ENCODE measurements at regions not wholly inside any gene's neighbourhood (a gene's known extent, or its start where the extent isn't known, plus 50 kb on each side); places are given as distances from the start of the nearest gene placed in this dataset.

DNA sequence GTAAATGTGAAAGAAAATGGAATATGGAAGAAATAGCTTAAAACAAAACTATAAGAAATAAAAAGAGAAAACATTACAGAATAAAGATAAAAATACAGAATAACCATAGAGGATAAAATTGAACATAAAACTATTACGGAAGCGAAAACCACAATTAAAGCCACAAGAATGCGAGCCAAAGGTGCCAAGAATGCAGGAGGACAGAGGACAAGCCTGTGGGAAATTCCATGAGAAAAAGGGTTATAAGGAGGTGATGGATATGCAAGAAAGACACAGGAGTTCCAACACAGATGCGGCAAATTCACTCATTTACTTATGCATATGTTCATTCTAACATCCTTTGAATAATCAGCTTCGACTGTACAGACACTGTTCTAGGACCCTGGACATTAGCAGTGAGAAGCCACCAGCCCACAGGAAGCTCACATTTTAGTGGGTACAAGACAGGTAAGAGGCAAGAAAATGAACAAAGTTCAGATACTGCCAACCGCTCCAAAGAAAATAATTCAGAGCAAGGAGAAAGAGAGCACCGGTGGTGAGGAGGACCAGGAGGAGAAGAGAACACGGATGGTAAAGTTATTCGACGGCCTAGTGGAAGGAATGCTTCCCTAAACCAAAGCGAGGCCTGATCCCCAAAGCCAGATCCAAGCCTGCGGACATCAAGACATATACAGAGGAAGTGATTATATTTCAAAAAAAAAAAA is 213.7 kb upstream of the MGMT start:
- no peak overlapping the region for H3K9ac ChIP-seq (ENCODE audit: low read length)
- H3K4me1 ChIP-seq (ENCODE audit: low read length), result no peaks in the 10 kb centered on the region
- TF ChIP-seq EZH2phosphoT487 (IDR thresholded peaks at IDR 0.05; ENCODE audit: low read depth), result no peak
- TF ChIP-seq, protein P1, sequence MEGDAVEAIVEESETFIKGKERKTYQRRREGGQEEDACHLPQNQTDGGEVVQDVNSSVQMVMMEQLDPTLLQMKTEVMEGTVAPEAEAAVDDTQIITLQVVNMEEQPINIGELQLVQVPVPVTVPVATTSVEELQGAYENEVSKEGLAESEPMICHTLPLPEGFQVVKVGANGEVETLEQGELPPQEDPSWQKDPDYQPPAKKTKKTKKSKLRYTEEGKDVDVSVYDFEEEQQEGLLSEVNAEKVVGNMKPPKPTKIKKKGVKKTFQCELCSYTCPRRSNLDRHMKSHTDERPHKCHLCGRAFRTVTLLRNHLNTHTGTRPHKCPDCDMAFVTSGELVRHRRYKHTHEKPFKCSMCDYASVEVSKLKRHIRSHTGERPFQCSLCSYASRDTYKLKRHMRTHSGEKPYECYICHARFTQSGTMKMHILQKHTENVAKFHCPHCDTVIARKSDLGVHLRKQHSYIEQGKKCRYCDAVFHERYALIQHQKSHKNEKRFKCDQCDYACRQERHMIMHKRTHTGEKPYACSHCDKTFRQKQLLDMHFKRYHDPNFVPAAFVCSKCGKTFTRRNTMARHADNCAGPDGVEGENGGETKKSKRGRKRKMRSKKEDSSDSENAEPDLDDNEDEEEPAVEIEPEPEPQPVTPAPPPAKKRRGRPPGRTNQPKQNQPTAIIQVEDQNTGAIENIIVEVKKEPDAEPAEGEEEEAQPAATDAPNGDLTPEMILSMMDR (IDR thresholded peaks at IDR 0.05; ENCODE audit: low read depth, low read length), result no peak
- H4K20me1 ChIP-seq (ENCODE audit: insufficient read depth, low read length), result no peaks in the 10 kb centered on the region
- H3K27me3 ChIP-seq (ENCODE audit: low read depth, low read length), result no peaks in the 10 kb centered on the region
- H3K36me3 ChIP-seq (replicated peaks; ENCODE audit: low read depth, low read length), result no peaks in the 10 kb centered on the region
- no peak overlapping the region for H3K27ac ChIP-seq (ENCODE audit: low read length)
- no peak overlapping the region for H3K4me3 ChIP-seq (ENCODE audit: low read length)
- H3K79me2 ChIP-seq (ENCODE audit: low read length), result no peaks in the 10 kb centered on the region
- H3K4me2 ChIP-seq (ENCODE audit: low read length), result no peak overlapping the region
- H2AFZ ChIP-seq (ENCODE audit: low read depth, low read length), result no peak overlapping the region
- H3K9me3 ChIP-seq (ENCODE audit: insufficient read depth, low read length), result no peaks in the 10 kb centered on the region

- Histone ChIP-seq H3K27me3 (ENCODE audit: low read depth, low read length) (no peaks in the 10 kb centered on the region), H3K4me3 (ENCODE audit: low read length) (no peak overlapping the region), H3K36me3 (replicated peaks; ENCODE audit: low read depth, low read length) (no peaks in the 10 kb centered on the region), H3K9me3 (ENCODE audit: insufficient read depth, low read length) (no peaks in the 10 kb centered on the region), H3K9ac (ENCODE audit: low read length) (no peak overlapping the region), H3K4me2 (ENCODE audit: low read length) (no peak overlapping the region), H3K4me1 (ENCODE audit: low read length) (no peaks in the 10 kb centered on the region), H2AFZ (ENCODE audit: low read depth, low read length) (no peak overlapping the region), H3K79me2 (ENCODE audit: low read length) (no peaks in the 10 kb centered on the region), H4K20me1 (ENCODE audit: insufficient read depth, low read length) (no peaks in the 10 kb centered on the region), H3K27ac (ENCODE audit: low read length) (no peak overlapping the region)
- TF ChIP-seq, protein P1 (IDR thresholded peaks at IDR 0.05; ENCODE audit: low read depth, low read length), result no peak
- no peak for TF ChIP-seq EZH2phosphoT487 (IDR thresholded peaks at IDR 0.05; ENCODE audit: low read depth)
Measured at GRCh38 chr10:129253865-129254179, 213.2 kb upstream of the MGMT start.

DNA sequence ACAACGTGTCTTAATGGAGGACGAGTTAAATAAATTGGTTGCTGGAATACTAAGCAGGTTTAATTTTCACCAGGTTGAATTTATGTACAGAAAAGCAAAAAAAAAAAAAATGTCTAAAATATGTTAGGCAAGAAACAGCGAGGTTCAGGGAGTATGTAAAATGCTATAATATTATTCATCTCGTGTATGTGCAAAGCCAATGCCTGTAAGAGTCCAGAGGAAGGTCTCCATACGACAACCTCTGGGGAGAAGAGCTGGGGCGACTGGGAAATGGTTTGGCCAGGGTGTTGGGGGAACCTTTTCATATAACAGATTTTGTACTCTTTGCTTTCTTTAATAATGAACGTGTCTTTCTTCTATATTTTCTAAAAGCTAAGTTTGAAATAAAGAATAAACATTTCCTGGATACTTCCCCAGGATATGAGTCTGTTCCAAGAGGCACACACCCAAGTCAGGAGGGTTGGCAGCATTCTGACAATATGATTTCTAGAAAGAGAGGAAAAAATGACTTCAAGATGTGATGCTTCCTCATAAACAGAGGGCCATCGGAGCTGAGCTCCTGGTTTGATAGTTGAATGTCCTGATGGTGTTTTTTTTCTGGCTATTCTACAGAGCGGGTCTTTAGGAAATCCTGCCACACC is 208.6 kb upstream of the MGMT start:
- Histone ChIP-seq H3K4me2 (ENCODE audit: low read length) (no peak overlapping the region), H2AFZ (ENCODE audit: low read depth, low read length) (no peak overlapping the region), H3K9ac (ENCODE audit: low read length) (no peak overlapping the region), H3K9me3 (ENCODE audit: insufficient read depth, low read length) (no peaks in the 10 kb centered on the region), H3K36me3 (replicated peaks; ENCODE audit: low read depth, low read length) (no peaks in the 10 kb centered on the region), H3K27ac (ENCODE audit: low read length) (no peak overlapping the region), H3K27me3 (ENCODE audit: low read depth, low read length) (no peaks in the 10 kb centered on the region), H3K4me1 (ENCODE audit: low read length) (no peaks in the 10 kb centered on the region), H3K79me2 (ENCODE audit: low read length) (no peaks in the 10 kb centered on the region), H4K20me1 (ENCODE audit: insufficient read depth, low read length) (no peaks in the 10 kb centered on the region), H3K4me3 (ENCODE audit: low read length) (no peak overlapping the region)
- no peak for TF ChIP-seq EZH2phosphoT487 (IDR thresholded peaks at IDR 0.05; ENCODE audit: low read depth)
- TF ChIP-seq, protein P1 (IDR thresholded peaks at IDR 0.05; ENCODE audit: low read depth, low read length), result no peak

GRCh38 chr10:129259128-129259815 is 207.8 kb upstream of the MGMT start:
- Histone ChIP-seq H3K9ac (ENCODE audit: low read length) (no peak overlapping the region), H3K4me2 (ENCODE audit: low read length) (no peak overlapping the region), H2AFZ (ENCODE audit: low read depth, low read length) (no peak overlapping the region), H3K4me1 (ENCODE audit: low read length) (no peaks in the 10 kb centered on the region), H3K36me3 (replicated peaks; ENCODE audit: low read depth, low read length) (no peaks in the 10 kb centered on the region), H3K4me3 (ENCODE audit: low read length) (no peak overlapping the region), H3K27ac (ENCODE audit: low read length) (no peak overlapping the region), H3K27me3 (ENCODE audit: low read depth, low read length) (no peaks in the 10 kb centered on the region), H3K79me2 (ENCODE audit: low read length) (no peaks in the 10 kb centered on the region), H4K20me1 (ENCODE audit: insufficient read depth, low read length) (no peaks in the 10 kb centered on the region), H3K9me3 (ENCODE audit: insufficient read depth, low read length) (no peaks in the 10 kb centered on the region)
- TF ChIP-seq, protein P1 (IDR thresholded peaks at IDR 0.05; ENCODE audit: low read depth, low read length), result no peak
- TF ChIP-seq EZH2phosphoT487 (IDR thresholded peaks at IDR 0.05; ENCODE audit: low read depth), result no peak

Data from OCI-LY3 (cell line).